ENCODE measurements at regions not wholly inside any gene's neighbourhood (a gene's known extent, or its start where the extent isn't known, plus 50 kb on each side); places are given as distances from the start of the nearest gene placed in this dataset.

DNA sequence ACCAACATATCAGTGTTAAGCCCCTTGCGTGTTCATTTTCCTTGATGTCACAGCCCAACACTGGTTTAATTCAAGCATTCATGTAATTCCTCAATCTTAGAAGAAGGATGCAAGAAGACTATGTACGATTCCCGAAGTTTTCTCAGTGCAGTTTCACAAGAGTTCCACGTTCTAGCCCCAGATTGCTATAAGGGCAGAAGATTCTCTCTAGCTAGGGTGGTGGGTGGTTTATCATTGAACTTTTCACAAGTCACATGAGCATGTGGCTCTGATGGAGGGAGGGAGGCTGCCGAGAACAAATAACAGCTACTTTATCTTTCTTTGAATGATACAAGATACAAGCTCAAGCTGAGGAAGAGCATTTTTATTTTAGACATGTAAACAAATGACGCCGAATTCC is 71.9 kb upstream of the NHSL1 start:
- no TSS peak for BruUV-seq (replicated peaks)
- Histone ChIP-seq H3K36me3 (ENCODE audit: control insufficient read depth in 1 of 2, insufficient read depth in 2 of 2, low read length in 2 of 2) (no peaks in the 10 kb centered on the region), H3K9ac (ENCODE audit: low read length) (no peak overlapping the region), H3K4me3 (replicated peaks in 1 of 2; ENCODE audit: low read depth in 1 of 2, low read length in 2 of 2) (no peak overlapping the region), H3K9me3 (ENCODE audit: control insufficient read depth in 1 of 2, insufficient read depth in 1 of 2, low read depth in 1 of 2, low read length in 2 of 2) (no peaks in the 10 kb centered on the region), H3K9me2 (ENCODE audit: insufficient read depth) (no peaks in the 10 kb centered on the region), H3K4me2 (ENCODE audit: low read length) (no peak overlapping the region), H3K27ac (ENCODE audit: low read depth, low read length) (no peak overlapping the region), H2AFZ (ENCODE audit: low read depth, low read length, poor library complexity, severe bottlenecking) (no peak overlapping the region), H3K4me1 (ENCODE audit: control insufficient read depth in 1 of 2, insufficient read depth in 2 of 2, low read length in 2 of 2) (no peaks in the 10 kb centered on the region), H3K27me3 (ENCODE audit: insufficient read depth, low read length) (no peaks in the 10 kb centered on the region), H4K20me1 (ENCODE audit: insufficient read depth) (no peaks in the 10 kb centered on the region), H3K79me2 (ENCODE audit: insufficient read depth, low read length) (no peaks in the 10 kb centered on the region)
- no peak for ATAC-seq
- DNase-seq (ENCODE audit: low read depth, low spot score), result no peak
- ChIA-PET POLR2A (no interaction called here), CTCF (no interaction called here), RAD21 (ENCODE audit: low non-redundant PET in 1 of 2, low total read pairs in 2 of 2, uncharacterized antibody in 2 of 2, unreplicated experiment in 2 of 2) (no interaction called here)
- TF ChIP-seq, protein P1, sequence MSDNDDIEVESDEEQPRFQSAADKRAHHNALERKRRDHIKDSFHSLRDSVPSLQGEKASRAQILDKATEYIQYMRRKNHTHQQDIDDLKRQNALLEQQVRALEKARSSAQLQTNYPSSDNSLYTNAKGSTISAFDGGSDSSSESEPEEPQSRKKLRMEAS (IDR thresholded peaks at IDR 0.05), result no peak
- TF ChIP-seq, protein P2, sequence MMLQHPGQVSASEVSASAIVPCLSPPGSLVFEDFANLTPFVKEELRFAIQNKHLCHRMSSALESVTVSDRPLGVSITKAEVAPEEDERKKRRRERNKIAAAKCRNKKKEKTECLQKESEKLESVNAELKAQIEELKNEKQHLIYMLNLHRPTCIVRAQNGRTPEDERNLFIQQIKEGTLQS (IDR thresholded peaks at IDR 0.05), result no peak
- TF ChIP-seq FOSL1 (IDR thresholded peaks at IDR 0.05; ENCODE audit: low read depth), result no peak
- no peak for TF ChIP-seq TCF7L2 (IDR thresholded peaks at IDR 0.05; ENCODE audit: borderline replicate concordance, extremely low read depth, insufficient read depth, insufficient read length)
- no peak for TF ChIP-seq SIN3A (IDR thresholded peaks at IDR 0.05; ENCODE audit: low read depth)
- TF ChIP-seq ELF1 (IDR thresholded peaks at IDR 0.05; ENCODE audit: borderline replicate concordance, low read depth), result no peak
- no peak for TF ChIP-seq SRF (IDR thresholded peaks at IDR 0.05; ENCODE audit: low read depth)
- TF ChIP-seq POLR2A (IDR thresholded peaks at IDR 0.05; ENCODE audit: borderline replicate concordance, extremely low read depth, insufficient read depth, insufficient read length), result no peak
- no peak for TF ChIP-seq SP1 (IDR thresholded peaks at IDR 0.05; ENCODE audit: low read depth)
- TF ChIP-seq, protein P3, sequence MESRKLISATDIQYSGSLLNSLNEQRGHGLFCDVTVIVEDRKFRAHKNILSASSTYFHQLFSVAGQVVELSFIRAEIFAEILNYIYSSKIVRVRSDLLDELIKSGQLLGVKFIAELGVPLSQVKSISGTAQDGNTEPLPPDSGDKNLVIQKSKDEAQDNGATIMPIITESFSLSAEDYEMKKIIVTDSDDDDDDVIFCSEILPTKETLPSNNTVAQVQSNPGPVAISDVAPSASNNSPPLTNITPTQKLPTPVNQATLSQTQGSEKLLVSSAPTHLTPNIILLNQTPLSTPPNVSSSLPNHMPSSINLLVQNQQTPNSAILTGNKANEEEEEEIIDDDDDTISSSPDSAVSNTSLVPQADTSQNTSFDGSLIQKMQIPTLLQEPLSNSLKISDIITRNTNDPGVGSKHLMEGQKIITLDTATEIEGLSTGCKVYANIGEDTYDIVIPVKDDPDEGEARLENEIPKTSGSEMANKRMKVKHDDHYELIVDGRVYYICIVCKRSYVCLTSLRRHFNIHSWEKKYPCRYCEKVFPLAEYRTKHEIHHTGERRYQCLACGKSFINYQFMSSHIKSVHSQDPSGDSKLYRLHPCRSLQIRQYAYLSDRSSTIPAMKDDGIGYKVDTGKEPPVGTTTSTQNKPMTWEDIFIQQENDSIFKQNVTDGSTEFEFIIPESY (IDR thresholded peaks at IDR 0.05; ENCODE audit: extremely low read depth, insufficient replicate concordance, low read length), result no peak
- no peak for TF ChIP-seq EGR1 (IDR thresholded peaks at IDR 0.05; ENCODE audit: low read depth)
- TF ChIP-seq, protein P4, sequence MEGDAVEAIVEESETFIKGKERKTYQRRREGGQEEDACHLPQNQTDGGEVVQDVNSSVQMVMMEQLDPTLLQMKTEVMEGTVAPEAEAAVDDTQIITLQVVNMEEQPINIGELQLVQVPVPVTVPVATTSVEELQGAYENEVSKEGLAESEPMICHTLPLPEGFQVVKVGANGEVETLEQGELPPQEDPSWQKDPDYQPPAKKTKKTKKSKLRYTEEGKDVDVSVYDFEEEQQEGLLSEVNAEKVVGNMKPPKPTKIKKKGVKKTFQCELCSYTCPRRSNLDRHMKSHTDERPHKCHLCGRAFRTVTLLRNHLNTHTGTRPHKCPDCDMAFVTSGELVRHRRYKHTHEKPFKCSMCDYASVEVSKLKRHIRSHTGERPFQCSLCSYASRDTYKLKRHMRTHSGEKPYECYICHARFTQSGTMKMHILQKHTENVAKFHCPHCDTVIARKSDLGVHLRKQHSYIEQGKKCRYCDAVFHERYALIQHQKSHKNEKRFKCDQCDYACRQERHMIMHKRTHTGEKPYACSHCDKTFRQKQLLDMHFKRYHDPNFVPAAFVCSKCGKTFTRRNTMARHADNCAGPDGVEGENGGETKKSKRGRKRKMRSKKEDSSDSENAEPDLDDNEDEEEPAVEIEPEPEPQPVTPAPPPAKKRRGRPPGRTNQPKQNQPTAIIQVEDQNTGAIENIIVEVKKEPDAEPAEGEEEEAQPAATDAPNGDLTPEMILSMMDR (IDR thresholded peaks at IDR 0.05 in 2 of 3, conservative IDR thresholded peaks at IDR 0.05 in 1 of 3; ENCODE audit: borderline replicate concordance in 1 of 3, insufficient read depth in 1 of 3, low read depth in 2 of 3, low read length in 2 of 3), result no peak
- no peak for TF ChIP-seq ZNF274 (IDR thresholded peaks at IDR 0.05; ENCODE audit: low read depth, low read length)
- no peak for TF ChIP-seq CEBPB (IDR thresholded peaks at IDR 0.05; ENCODE audit: low read depth)
- TF ChIP-seq EZH2 (IDR thresholded peaks at IDR 0.05), result no peak
- TF ChIP-seq CBX3 (IDR thresholded peaks at IDR 0.05; ENCODE audit: low read depth), result no peak
- no peak for TF ChIP-seq POLR2AphosphoS5 (IDR thresholded peaks at IDR 0.05; ENCODE audit: low read depth, low read length)
- TF ChIP-seq RAD21 (IDR thresholded peaks at IDR 0.05; ENCODE audit: low read depth), result no peak
- no peak for TF ChIP-seq YY1 (IDR thresholded peaks at IDR 0.05; ENCODE audit: extremely low read depth, insufficient replicate concordance, low read depth, low read length)
- no peak for TF ChIP-seq ZFX (IDR thresholded peaks at IDR 0.05)
- intact Hi-C loops (cut with micrococcal nuclease), result no loop called here
